T-helper 1 cell treated with Interleukin-12 subunit alpha and Interleukin-12 subunit beta and Interleukin-4 antibody, amounts not matched to agents 30 μg/mL and 1 μg/mL, for 36 hours (primary cell): ENCODE measurements at regions not wholly inside any gene's neighbourhood (a gene's known extent, or its start where the extent isn't known, plus 50 kb on each side); places are given as distances from the start of the nearest gene placed in this dataset.

Experiments
- H3K27ac Mint-ChIP-seq: one replicate; pipeline ENCODE4 v1.8.0; 2021; ENCODE audit warnings: mild to moderate bottlenecking, mixed read lengths
- H3K27me3 Mint-ChIP-seq: one replicate; pipeline ENCODE4 v1.8.0; 2021; ENCODE audit warnings: low read depth, mixed read lengths
- H3K36me3 Mint-ChIP-seq: one replicate; pipeline ENCODE4 v1.8.0; 2021; ENCODE audit warnings: low read depth, mixed read lengths
- H3K4me1 Mint-ChIP-seq: one replicate; pipeline ENCODE4 v1.8.0; 2021; ENCODE audit warnings: low read depth, mixed read lengths
- H3K4me3 Mint-ChIP-seq: one replicate; pipeline ENCODE4 v1.8.0; 2021; ENCODE audit warnings: mild to moderate bottlenecking, moderate library complexity, mixed read lengths
- H3K9me3 Mint-ChIP-seq: one replicate; pipeline ENCODE4 v1.8.0; 2021; ENCODE audit warnings: mixed read lengths

GRCh38 chr9:86768020-86768419 is 179.3 kb downstream of the GAS1 start:
- Mint-ChIP-seq H3K27me3 (no peaks in the 10 kb centered on the region), H3K9me3 (no peaks in the 10 kb centered on the region), H3K4me3 (no peak overlapping the region), H3K27ac (no peak overlapping the region), H3K36me3 (no peaks in the 10 kb centered on the region), H3K4me1 (no peaks in the 10 kb centered on the region)

GRCh38 chr9:86767373-86767772 is 179.9 kb downstream of the GAS1 start:
- H3K4me3 Mint-ChIP-seq: no peak overlapping the region
- H3K27ac Mint-ChIP-seq: no peak overlapping the region
- no peaks in the 10 kb centered on the region for H3K9me3 Mint-ChIP-seq
- H3K4me1 Mint-ChIP-seq: no peaks in the 10 kb centered on the region
- H3K27me3 Mint-ChIP-seq: no peaks in the 10 kb centered on the region
- H3K36me3 Mint-ChIP-seq: no peaks in the 10 kb centered on the region

- Mint-ChIP-seq H3K36me3 (no peaks in the 10 kb centered on the region), H3K9me3 (no peaks in the 10 kb centered on the region), H3K27ac (no peak overlapping the region), H3K4me3 (no peak overlapping the region), H3K27me3 (no peaks in the 10 kb centered on the region), H3K4me1 (no peaks in the 10 kb centered on the region)
Measured at GRCh38 chr9:86766912-86767311, 180.4 kb downstream of the GAS1 start.

DNA sequence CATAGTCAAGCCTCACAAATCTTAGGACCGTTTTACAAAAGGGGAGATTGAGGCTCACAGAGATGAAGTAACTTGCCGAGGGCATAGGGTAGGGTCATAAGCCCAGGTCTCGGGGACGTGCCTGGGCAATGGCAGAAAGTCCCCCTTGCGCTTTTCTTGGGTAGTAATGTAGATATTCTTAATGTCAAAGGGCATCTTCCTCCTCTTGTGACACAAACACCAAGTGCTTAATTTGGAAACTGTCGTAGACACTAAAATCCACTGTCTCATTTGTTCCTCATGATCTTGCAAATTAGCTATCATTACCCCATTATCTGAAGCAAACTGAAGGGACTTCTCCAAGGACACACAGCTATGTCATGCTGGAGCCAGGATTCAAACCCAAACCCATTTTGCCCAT is 180.8 kb downstream of the GAS1 start:
- H3K9me3 Mint-ChIP-seq: no peaks in the 10 kb centered on the region
- H3K36me3 Mint-ChIP-seq: no peaks in the 10 kb centered on the region
- H3K4me3 Mint-ChIP-seq: no peak overlapping the region
- H3K4me1 Mint-ChIP-seq: no peaks in the 10 kb centered on the region
- H3K27ac Mint-ChIP-seq: no peak overlapping the region
- H3K27me3 Mint-ChIP-seq: no peaks in the 10 kb centered on the region

DNA sequence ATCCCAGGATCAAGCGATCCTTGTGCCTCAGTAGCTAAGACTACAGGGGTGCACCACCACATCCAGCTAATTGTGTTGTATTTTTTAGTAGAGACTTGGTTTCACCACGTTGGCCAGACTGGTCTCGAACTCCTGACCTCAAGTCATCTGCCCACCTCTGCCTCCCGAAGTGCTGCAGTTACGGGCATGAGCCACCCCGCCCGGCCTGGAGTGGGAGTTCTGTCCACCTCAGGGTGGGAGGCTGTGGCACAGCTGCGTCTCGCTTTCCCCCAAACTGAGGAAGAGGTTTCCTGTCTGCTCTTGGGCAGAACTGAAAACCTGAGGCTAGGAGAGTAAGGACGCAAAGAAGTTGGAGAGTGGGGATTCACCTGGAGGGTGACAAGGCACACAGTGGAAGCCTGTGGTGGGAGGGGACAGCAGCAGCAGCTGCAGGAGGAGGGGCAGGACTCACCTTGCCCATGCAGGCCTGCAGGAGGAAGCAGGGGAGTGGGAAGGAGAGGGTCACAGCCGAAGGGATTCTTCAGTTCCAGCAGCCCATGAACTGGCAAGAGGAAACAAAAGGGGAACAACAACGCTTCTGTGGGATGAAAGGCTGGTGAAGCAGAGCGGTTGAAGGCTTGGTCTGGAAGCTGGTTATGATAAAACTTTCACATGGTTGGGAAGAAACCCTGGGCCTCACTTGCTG is 181.4 kb downstream of the GAS1 start:
- H3K36me3 Mint-ChIP-seq: no peaks in the 10 kb centered on the region
- H3K4me3 Mint-ChIP-seq: no peak overlapping the region
- H3K9me3 Mint-ChIP-seq: no peaks in the 10 kb centered on the region
- no peak overlapping the region for H3K27ac Mint-ChIP-seq
- H3K27me3 Mint-ChIP-seq: no peaks in the 10 kb centered on the region
- no peaks in the 10 kb centered on the region for H3K4me1 Mint-ChIP-seq

DNA sequence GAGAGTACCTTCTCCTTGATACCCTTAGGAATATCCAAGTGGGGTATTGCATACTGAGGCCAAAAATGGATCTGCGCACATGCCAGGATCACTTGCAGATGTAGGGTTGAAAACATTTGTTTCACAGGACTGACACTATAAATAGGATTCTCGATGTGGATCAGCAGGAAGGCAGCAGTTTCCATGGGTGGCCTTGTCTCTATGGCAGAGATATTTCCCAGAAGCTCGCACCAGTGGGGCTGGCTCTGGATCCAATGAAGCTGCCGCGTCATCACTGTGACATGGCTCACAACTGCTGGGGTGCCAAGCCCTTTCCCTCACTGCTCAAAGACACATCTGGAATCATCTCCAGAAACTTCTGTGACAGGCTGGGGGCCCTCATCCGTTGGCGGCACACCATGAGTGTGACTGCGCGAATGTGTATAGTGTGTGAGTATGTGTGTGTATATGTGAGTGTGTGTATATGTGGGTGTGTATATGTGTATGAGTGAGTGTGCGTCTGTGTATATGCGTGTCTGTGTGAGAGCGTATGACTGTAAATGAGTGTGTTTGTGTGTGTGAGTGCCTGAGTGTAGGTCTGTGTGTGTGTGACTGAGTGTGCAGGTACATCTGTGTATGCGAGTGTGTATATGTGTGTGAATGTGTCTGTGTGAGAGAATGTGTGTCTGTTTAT is 182.5 kb downstream of the GAS1 start:
- no peaks in the 10 kb centered on the region for H3K36me3 Mint-ChIP-seq
- no peak overlapping the region for H3K27ac Mint-ChIP-seq
- peaks cover 3% of the 10 kb centered on the region for H3K9me3 Mint-ChIP-seq
- H3K4me1 Mint-ChIP-seq: no peaks in the 10 kb centered on the region
- H3K4me3 Mint-ChIP-seq: no peak overlapping the region
- no peaks in the 10 kb centered on the region for H3K27me3 Mint-ChIP-seq

DNA sequence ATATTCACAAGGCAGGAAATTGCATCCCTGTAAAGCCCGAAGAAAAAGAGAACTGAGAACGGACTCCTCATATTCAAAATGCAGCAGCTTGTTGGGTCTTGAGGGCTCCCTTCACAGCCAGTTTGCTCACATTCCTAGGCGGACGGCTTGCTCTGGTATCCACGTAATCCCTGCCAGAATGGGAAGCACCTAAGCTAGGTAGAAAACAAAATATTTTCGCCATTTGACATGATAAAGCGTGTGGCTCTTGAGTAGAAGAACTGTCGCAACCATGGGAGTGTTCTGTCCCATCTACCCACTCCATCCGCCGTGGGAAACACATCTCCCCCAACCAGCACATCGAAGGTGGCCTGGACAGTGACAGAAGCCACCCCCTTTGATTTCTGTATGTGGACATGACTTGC is 183.1 kb downstream of the GAS1 start:
- Mint-ChIP-seq H3K27me3 (no peaks in the 10 kb centered on the region), H3K9me3 (peaks cover 3% of the 10 kb centered on the region), H3K36me3 (no peaks in the 10 kb centered on the region), H3K4me3 (no peak overlapping the region), H3K27ac (no peak overlapping the region), H3K4me1 (no peaks in the 10 kb centered on the region)

- Mint-ChIP-seq H3K4me3 (no peak overlapping the region), H3K9me3 (peaks cover 3% of the 10 kb centered on the region), H3K27ac (no peak overlapping the region), H3K4me1 (no peaks in the 10 kb centered on the region), H3K27me3 (no peaks in the 10 kb centered on the region), H3K36me3 (no peaks in the 10 kb centered on the region)
Measured at GRCh38 chr9:86763791-86764190, 183.5 kb downstream of the GAS1 start.

GRCh38 chr9:86757382-86757720 is 190.0 kb downstream of the GAS1 start:
- peaks cover 3% of the 10 kb centered on the region for H3K9me3 Mint-ChIP-seq
- H3K27me3 Mint-ChIP-seq: no peaks in the 10 kb centered on the region
- no peaks in the 10 kb centered on the region for H3K36me3 Mint-ChIP-seq
- H3K4me1 Mint-ChIP-seq: no peaks in the 10 kb centered on the region
- H3K27ac Mint-ChIP-seq: no peak overlapping the region
- H3K4me3 Mint-ChIP-seq: no peak overlapping the region

DNA sequence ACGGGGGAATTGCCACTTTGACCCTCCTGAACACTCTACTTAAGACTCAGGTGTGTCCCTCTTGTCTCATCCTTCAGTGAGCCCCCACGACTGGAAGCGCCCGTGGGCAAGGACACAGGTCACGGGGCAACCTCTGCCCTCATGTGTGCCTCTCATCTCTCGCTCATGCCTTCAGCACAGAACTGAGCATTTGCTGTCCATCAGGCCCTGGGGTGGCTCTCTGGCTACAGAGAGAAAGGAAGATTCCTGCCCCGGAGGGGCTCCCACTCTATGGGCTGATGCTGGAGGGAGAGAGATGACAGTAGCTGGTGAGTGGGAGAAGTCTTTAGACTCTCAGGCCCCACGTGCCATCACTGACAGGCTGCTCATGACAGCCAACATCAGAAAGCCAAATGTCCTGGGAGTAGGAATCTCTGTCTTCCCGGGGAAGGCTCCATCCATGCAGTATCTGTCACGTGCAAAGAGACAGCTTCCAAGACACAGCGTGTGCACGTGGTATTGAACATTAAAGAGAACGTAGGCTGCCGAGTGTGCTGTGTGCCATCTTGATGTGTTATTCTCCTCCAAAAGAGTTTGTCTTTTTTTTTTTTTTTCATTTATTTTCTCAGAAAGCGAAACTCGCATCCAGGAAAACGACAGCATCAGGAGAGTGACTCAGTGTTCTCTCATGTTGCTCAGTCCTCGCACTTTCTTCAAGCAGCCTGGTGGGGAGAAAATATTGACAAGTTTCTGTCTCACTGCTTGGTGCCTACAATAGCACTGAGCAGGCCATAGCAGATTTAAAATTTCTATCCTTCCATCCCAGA is 190.5 kb downstream of the GAS1 start:
- no peaks in the 10 kb centered on the region for H3K4me1 Mint-ChIP-seq
- H3K9me3 Mint-ChIP-seq: peaks cover 3% of the 10 kb centered on the region
- no peak overlapping the region for H3K27ac Mint-ChIP-seq
- no peaks in the 10 kb centered on the region for H3K27me3 Mint-ChIP-seq
- H3K36me3 Mint-ChIP-seq: no peaks in the 10 kb centered on the region
- H3K4me3 Mint-ChIP-seq: no peak overlapping the region

DNA sequence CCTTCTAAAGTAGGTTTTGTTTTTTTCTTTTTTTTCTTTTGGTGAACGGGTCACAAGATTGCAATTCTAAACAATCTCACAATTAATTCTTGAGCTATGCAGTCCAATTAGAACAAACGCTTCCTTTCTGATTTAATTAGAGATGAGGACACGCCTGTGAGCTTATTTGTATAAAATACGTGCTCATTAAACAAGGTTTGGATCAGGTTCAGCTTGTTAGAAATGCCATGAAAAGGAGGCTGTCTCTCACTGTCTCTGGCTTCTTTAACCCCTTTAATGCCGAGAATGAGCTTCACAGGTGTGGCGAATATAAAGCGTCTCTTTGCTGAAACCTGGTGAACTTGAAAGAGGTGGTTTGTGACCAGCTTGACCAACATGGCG is 191.8 kb downstream of the GAS1 start:
- no peak overlapping the region for H3K4me3 Mint-ChIP-seq
- no peaks in the 10 kb centered on the region for H3K36me3 Mint-ChIP-seq
- no peaks in the 10 kb centered on the region for H3K27me3 Mint-ChIP-seq
- H3K9me3 Mint-ChIP-seq: peaks cover 3% of the 10 kb centered on the region
- no peak overlapping the region for H3K27ac Mint-ChIP-seq
- no peaks in the 10 kb centered on the region for H3K4me1 Mint-ChIP-seq

DNA sequence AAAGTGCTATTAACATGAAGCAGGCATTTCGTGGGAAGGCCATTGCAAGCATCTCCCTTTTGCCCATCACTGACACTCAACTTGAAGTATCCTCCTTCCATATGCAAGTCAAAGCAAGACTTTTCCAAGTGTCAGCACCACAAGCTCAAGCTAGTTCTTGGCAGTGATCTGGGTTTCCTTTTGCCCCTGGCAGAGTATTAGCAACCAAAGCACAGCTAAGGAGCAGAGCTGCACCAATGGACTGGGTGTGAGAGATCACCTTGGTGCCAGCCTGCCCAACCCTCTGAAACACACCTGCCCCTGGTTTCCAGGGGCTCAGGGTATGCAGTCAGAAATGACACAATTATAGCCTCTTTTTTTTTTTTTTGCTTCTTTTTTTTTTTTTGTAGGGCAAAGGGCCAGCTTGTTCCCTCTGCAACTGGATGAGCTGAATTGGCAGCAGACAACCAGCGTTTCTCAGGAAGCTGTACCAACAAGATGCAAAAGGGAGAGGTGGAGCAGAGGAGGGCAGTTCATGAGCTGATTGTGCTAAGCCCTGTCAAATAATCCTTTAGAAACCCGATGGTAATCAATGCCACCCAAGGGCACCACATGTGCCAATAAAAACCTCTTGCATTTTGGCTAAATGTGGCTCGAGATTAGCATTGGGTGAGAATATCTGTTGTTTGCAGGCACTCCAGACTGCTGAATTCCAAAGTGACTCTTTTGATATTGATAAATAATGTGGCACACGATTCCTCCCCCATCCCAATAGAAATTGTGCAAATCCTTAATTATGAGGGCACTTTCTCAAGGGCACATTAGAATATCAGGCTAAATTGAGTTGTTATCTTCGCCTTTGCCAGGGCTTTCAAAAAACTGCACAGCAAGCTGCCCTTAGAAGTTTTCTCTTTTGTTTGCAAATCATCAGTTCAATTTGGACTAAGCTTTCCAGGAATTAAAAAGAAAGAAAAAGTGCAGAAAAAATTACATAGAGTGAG is 192.4 kb downstream of the GAS1 start:
- no peak overlapping the region for H3K4me3 Mint-ChIP-seq
- H3K9me3 Mint-ChIP-seq: peaks cover under 1% of the 10 kb centered on the region
- no peaks in the 10 kb centered on the region for H3K36me3 Mint-ChIP-seq
- H3K27ac Mint-ChIP-seq: no peak overlapping the region
- no peaks in the 10 kb centered on the region for H3K4me1 Mint-ChIP-seq
- no peaks in the 10 kb centered on the region for H3K27me3 Mint-ChIP-seq

DNA sequence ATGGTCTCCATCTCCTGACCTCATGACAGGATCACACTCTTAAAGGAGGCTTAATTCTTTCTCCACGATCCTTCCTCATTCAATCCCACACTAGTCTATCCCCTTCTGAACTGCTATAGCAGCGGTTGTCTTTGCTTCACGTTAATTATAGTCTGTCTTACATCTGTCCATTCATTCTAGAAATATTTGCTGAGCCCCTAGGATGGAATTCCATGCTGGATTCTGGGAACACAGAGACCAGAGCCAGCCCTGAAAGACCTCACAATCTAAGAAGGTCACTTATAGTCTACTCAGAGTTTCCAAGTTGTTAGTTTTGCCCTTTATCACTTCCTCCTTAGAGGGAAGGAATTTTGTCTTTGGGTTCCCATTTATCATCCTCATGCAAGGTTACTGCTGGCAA is 193.5 kb downstream of the GAS1 start:
- H3K4me1 Mint-ChIP-seq: no peaks in the 10 kb centered on the region
- H3K9me3 Mint-ChIP-seq: no peaks in the 10 kb centered on the region
- H3K4me3 Mint-ChIP-seq: no peak overlapping the region
- no peak overlapping the region for H3K27ac Mint-ChIP-seq
- H3K27me3 Mint-ChIP-seq: no peaks in the 10 kb centered on the region
- no peaks in the 10 kb centered on the region for H3K36me3 Mint-ChIP-seq

DNA sequence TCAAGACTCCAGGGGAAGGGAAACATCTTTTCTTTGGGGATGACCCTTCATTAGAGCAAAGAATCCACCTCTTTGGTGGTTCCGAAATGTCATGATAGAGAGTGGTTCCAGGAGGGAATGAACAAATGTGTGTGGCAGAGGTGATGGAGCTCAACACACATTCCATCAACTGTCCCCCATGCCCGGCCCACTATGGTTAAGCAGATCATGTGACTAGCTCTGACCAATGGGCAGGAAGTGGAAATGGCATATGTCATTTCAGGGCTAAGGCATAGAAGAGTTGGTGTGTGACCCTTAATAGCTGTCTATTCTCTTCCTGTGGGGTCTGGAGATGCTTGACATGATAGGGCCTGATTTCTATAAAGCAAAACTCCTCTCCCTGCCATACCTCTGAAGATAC is 194.6 kb downstream of the GAS1 start:
- no peaks in the 10 kb centered on the region for H3K27me3 Mint-ChIP-seq
- H3K36me3 Mint-ChIP-seq: no peaks in the 10 kb centered on the region
- H3K4me1 Mint-ChIP-seq: no peaks in the 10 kb centered on the region
- H3K9me3 Mint-ChIP-seq: no peaks in the 10 kb centered on the region
- no peak overlapping the region for H3K27ac Mint-ChIP-seq
- H3K4me3 Mint-ChIP-seq: no peak overlapping the region
